ENCODE measurements at regions not wholly inside any gene's neighbourhood (a gene's known extent, or its start where the extent isn't known, plus 50 kb on each side); places are given as distances from the start of the nearest gene placed in this dataset.
"Not testable (repeated sequence)": the region's sequence is repeated elsewhere in the genome, so short reads cannot be mapped to it uniquely, and the experiment has no call there.

DNA sequence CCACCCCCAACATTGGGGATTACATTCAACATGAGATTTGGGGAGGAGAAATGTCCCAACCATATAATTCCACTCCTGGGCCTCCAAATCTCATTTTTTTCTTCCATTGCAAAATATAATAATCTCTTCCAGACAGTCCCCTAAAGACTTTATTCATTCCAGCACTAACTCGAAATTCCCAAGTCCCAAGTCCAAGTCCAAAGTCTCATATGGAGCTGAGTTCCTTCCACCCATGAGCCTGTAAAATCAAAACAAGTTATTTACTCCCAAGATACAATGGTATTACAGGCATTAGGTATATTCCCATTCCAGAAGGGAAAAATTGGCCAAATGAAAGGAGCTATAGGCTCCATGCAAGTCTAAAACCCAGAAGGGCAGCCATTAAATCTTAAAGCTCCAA, 56.7 kb downstream of the P2RY1 start:
- intact Hi-C loops (cut with DNase I) = no loop called here
- DNase-seq (ENCODE audit: low spot score) = no peak

GRCh38 chr3:152892446-152892845, 57.5 kb downstream of the P2RY1 start:
- intact Hi-C loops (cut with DNase I) = no loop called here
- no peak for DNase-seq (ENCODE audit: low spot score)

DNA sequence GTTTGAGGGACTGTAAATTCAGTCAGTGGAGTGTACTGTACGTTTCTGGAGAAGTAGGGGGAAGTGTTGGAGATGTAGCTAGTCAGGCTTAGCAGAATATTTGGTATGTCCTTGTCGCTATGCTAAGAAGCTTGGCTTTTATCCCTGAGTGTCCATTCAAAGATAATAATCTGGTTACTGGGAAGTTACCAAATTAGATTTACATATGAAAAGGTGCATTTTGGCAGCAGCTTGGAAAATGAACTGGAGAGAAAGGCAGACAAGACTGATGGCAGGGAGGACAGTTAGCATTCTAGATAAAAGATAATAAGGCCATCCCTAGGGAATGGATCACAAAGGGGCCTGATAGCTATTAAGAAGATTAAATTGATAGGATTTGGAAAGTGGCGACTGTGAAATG, 58.7 kb downstream of the P2RY1 start:
- no peak for DNase-seq (ENCODE audit: low spot score)
- intact Hi-C loops (cut with DNase I) = no loop called here

- no peak for DNase-seq (ENCODE audit: low spot score)
- intact Hi-C loops (cut with DNase I) = no loop called here
Measured at GRCh38 chr3:152899306-152899705, 64.4 kb downstream of the P2RY1 start.

- DNase-seq (ENCODE audit: low spot score) = no peak
- intact Hi-C loops (cut with DNase I) = no loop called here
Measured at GRCh38 chr3:152902141-152902669, 67.3 kb downstream of the P2RY1 start.

GRCh38 chr3:152905631-152906030, 70.7 kb downstream of the P2RY1 start:
- DNase-seq (ENCODE audit: low spot score) = no peak
- intact Hi-C loops (cut with DNase I) = no loop called here

GRCh38 chr3:152909180-152909883, 74.4 kb downstream of the P2RY1 start:
- no peak for DNase-seq (ENCODE audit: low spot score)
- intact Hi-C loops (cut with DNase I) = no loop called here

GRCh38 chr3:152910211-152910610, 75.3 kb downstream of the P2RY1 start:
- DNase-seq (ENCODE audit: low spot score) = no peak
- intact Hi-C loops (cut with DNase I) = no loop called here

GRCh38 chr3:152910966-152911365, 76.0 kb downstream of the P2RY1 start:
- intact Hi-C loops (cut with DNase I) = no loop called here
- DNase-seq (ENCODE audit: low spot score) = no peak

DNA sequence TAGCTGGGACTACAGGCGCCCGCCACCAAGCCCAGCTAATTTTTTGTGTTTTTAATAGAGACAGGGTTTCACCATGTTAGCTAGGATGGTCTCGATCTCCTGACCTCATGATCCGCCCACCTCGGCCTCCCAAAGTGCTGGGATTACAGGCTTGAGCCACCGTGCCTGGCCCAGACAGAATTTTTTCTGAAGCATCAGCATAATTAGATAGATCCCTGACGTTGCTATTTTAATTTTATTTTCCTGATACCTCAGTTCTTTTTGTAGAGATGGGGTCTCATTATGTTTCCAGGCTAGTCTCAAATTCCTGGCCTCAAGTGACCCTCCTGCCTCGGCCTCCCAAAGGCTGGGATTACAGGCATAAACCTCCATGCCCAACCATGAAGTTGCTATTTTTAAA, 79.8 kb downstream of the P2RY1 start:
- intact Hi-C loops (cut with DNase I); DNase-seq (ENCODE audit: low spot score): not testable (repeated sequence)

GRCh38 chr3:152915695-152916094, 80.8 kb downstream of the P2RY1 start:
- intact Hi-C loops (cut with DNase I) = no loop called here
- DNase-seq (ENCODE audit: low spot score) = no peak

- intact Hi-C loops (cut with DNase I) = no loop called here
- DNase-seq (ENCODE audit: low spot score) = no peak
Measured at GRCh38 chr3:152916753-152917279, 81.9 kb downstream of the P2RY1 start.

DNA sequence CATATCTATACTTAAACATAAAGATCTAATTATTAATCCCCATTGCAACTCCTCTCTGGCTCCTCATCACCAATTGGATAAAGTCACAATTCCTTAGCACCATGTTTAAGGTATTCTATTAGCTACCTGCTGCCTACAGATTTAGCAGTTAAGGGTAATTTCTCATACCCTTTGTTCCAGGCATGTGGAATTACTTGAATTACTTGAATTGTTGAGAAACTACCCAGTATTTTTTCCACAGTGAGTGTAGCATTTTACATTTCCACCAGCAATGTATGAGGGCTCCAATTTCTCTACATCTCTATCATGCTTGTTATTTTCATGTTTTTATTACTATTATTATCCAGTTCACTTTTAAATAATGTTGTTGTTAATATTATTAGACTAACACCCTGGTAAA, 86.4 kb downstream of the P2RY1 start:
- intact Hi-C loops (cut with DNase I) = no loop called here
- no peak for DNase-seq (ENCODE audit: low spot score)

DNA sequence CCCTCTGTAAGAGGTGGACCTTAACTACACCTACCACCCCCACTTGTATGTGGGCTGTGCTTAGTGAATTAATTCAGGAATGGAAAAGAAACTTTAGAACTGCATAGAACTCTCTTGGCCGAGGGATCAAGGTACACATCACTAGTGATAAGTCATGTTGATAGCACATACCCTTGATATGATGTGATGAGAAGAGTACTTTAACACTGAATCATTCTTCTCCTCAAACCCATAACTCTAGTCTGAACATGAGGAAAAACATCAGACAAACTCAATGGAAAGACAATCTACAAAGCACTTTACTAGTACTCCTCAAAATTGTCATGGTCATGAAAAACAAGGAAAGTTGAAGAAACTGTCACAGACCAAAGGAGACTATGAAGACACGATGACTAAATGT, 87.6 kb downstream of the P2RY1 start:
- intact Hi-C loops (cut with DNase I) = no loop called here
- DNase-seq (ENCODE audit: low spot score) = no peak

GRCh38 chr3:152927131-152927530, 92.2 kb downstream of the P2RY1 start:
- intact Hi-C loops (cut with DNase I) = no loop called here
- no peak for DNase-seq (ENCODE audit: low spot score)

DNA sequence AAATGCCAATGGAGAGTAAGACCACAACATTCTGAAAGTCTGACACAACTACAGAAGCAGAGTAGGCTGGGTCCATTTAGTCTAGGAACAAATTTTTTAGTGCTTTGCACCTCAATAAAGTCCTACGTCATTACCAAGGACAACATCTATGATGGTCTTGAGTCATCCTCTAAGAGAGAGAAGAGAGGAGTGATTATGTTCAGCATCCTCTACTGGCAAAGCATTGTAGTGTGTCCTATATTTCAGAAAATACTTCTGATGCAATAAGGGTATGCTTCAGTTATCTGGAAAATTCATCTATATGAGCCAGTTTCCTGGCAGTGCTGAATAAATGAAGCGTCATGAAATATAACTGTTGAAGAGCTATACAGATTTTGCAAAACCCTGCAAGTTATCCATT, 95.6 kb downstream of the P2RY1 start:
- no peak for DNase-seq (ENCODE audit: low spot score)
- intact Hi-C loops (cut with DNase I) = no loop called here

DNA sequence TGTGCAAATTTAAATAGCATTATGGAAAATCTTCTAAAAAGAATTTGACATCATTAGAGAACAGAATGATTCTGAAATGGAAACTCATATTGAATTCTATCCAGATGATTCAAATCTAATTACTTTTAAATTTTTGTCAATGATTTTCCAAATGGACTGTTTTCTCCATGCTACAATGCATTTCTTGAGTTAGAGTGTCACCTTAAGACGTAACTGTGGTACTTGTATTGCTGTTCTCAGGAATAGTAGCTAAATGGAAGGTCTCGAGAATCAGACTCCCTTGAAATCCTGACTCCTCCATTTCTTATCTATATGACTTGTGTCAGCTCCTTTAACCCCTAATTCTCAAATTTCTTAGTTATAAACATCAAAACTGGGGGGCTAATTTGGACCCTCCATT, 102.3 kb downstream of the P2RY1 start:
- DNase-seq (ENCODE audit: low spot score) = no peak

GRCh38 chr3:152938974-152939636, 104.2 kb downstream of the P2RY1 start:
- intact Hi-C loops (cut with DNase I) = no loop called here
- no peak for DNase-seq (ENCODE audit: low spot score)

More for the DNA sequence above, 102.3 kb downstream of the P2RY1 start:
- intact Hi-C loops (cut with DNase I) = no loop called here

- DNase-seq (ENCODE audit: low spot score) = no peak
- intact Hi-C loops (cut with DNase I) = no loop called here
Measured at GRCh38 chr3:152941859-152942258, 106.9 kb downstream of the P2RY1 start.

- intact Hi-C loops (cut with DNase I) = no loop called here
- DNase-seq (ENCODE audit: low spot score) = no peak
Measured at GRCh38 chr3:152942366-152942765, 107.4 kb downstream of the P2RY1 start.

DNA sequence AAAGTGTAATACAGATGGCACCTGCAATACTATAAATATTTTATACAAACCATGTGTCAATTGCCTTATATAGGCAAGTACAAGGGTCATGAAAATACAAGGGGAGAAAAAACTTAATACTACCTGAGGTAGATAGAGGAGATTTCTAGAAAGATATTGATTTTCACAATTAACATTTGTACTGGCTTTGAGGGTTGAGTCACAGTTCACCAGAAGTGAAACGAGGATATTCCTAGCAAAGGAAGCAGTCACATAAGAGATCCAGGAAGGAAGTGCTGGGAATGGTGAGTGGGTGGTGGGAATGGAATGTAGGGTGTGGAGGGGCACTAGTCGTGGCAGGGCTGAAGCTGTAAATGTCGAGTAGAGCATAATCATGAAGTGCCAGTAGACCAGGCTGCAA, 108.7 kb downstream of the P2RY1 start:
- intact Hi-C loops (cut with DNase I) = no loop called here
- DNase-seq (ENCODE audit: low spot score) = no peak

All from posterior vena cava (tissue), 2 donors.